Spleen (tissue), 11 donors: ENCODE measurements at regions not wholly inside any gene's neighbourhood (a gene's known extent, or its start where the extent isn't known, plus 50 kb on each side); places are given as distances from the start of the nearest gene placed in this dataset.

ENCODE experiments used
- DNase-seq: peaks from one replicate; pipeline ENCODE4 v3.0.0-alpha.2; 2020
- H3K27ac ChIP-seq, 8 donors: fragments of 200-600 bp; sonication (generic) in 7 of 8; 1 replicate in 4 of 8; 2 replicates in 4 of 8; pipeline versions ENCODE4 v1.5.0 to v1.8.0; 2016 to 2021; ENCODE audit warnings: inconsistent platforms in 4 of 8, mild to moderate bottlenecking in 4 of 8, moderate library complexity in 1 of 8
- H3K27me3 ChIP-seq, 7 donors: fragments of 200-600 bp; sonication (generic) in 6 of 7; replicated peaks in 1 of 7; 1 replicate in 4 of 7; 2 replicates in 3 of 7; pipeline versions ENCODE4 v1.5.0 to v1.8.0; 2016 to 2021; ENCODE audit warnings: inconsistent platforms in 3 of 7, mild to moderate bottlenecking in 1 of 7
- H3K36me3 ChIP-seq, 6 donors: fragments of 200-600 bp; sonication (generic) in 5 of 6; 1 replicate in 4 of 6; 2 replicates in 2 of 6; pipeline versions ENCODE4 v1.5.0 to v1.8.0; 2016 to 2021; ENCODE audit warnings: inconsistent platforms in 2 of 6
- H3K4me1 ChIP-seq, 6 donors: fragments of 200-600 bp; sonication (generic) in 5 of 6; 1 replicate in 3 of 6; 2 replicates in 3 of 6; pipeline versions ENCODE4 v1.5.0 to v1.8.0; 2016 to 2021; ENCODE audit warnings: inconsistent platforms in 3 of 6
- H3K4me3 ChIP-seq, 8 donors: fragments of 200-600 bp; sonication (generic) in 7 of 8; 1 replicate in 4 of 8; 2 replicates in 4 of 8; pipeline versions ENCODE4 v1.5.0 to v1.8.0; 2016 to 2021; ENCODE audit warnings: inconsistent platforms in 4 of 8, mild to moderate bottlenecking in 4 of 8, moderate library complexity in 2 of 8
- H3K9me3 ChIP-seq, 8 donors: fragments of 200-600 bp; sonication (generic) in 7 of 8; 1 replicate in 4 of 8; 2 replicates in 4 of 8; pipeline versions ENCODE4 v1.5.0 to v1.8.0; 2016 to 2021; ENCODE audit warnings: inconsistent platforms in 4 of 8
- POLR2A ChIP-seq, 3 donors: fragments of 450-650 bp; IDR thresholded peaks; one replicate each; pipeline ENCODE4 v1.5.1; 2017; ENCODE audit warnings: antibody characterized with exemption in 3 of 3, mild to moderate bottlenecking in 1 of 3
- POLR2AphosphoS5 ChIP-seq, 3 donors: sonication (generic); formaldehyde crosslinking; IDR thresholded peaks; one replicate each; pipeline ENCODE4 v1.5.1; 2017; ENCODE audit warnings: antibody characterized with exemption in 3 of 3
- WGBS, 5 donors: extraction: QIAGEN DNeasy Blood & Tissue Kit in 3 of 5; methylation state at CpG; one replicate each; pipeline versions ENCODE4 v1.1.5 to v1.1.7; 2013 to 2018; 5-methylcytosine and 5-hydroxymethylcytosine counted together
- intact Hi-C: fragments of 100-400 bp; cut with DNase I; formaldehyde crosslinking; loops from one replicate; pipeline ENCODE4 v1.15.0; 2023; ENCODE audit warnings: low total_unique reads
- TF ChIP-seq, protein P1 (sequence below), 11 experiments: fragments of 200-600 bp in 7 of 11; fragments of 450-650 bp in 4 of 11; sonication (generic) in 4 of 11; IDR thresholded peaks in 8 of 11; conservative IDR thresholded peaks in 3 of 11; 1 replicate in 7 of 11; 2 replicates in 4 of 11; pipeline versions ENCODE4 v1.4.0 to v1.8.0; 2016 to 2021; ENCODE audit warnings: antibody characterized with exemption in 11 of 11, inconsistent platforms in 4 of 11, mild to moderate bottlenecking in 1 of 11
- donor health status: healthy with polysubstance abuse.
- donor health status: DM: no; HTN: no; CAD: no; lungs with moderate emphysema.
- donor health status: DM: no; HTN: no; CAD: no.
- donor health status: Bipolar disorder and iron deficiency.
- donor health status: healthy.
- donor health status: DM: no; HTN: no; CAD: no.
- donor health status: DM: yes; HTN: yes; CAD: no.

DNA sequence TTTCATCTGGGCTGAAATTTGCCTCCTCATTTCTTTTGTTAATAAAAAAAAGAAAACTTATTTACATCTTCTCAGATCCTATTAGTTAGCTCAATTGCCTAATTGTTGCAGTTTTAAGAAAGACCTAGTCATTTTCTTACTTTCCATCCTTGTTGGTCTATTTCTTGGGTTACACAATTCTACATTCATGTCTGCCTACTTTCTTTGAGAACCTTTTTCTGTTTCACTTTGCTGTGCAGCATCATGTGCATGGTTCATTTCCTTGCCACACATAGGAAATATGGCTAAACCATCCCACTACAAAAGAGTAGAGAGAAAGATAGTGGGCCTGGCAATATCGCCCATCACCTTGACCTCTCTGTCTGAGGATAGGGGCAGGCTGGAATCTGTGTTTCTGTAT, 780.7 kb upstream of the FANCL start:
- intact Hi-C loops, result loop anchor here (10.0 kb wide), 1 partner anchor 1563 kb away; no protein-coding TSS in a partner anchor
- Histone ChIP-seq H3K4me3 (no peak overlapping the region), H3K36me3 (no peaks in the 10 kb centered on the region), H3K27ac (no peak overlapping the region), H3K4me1 (peaks cover 0 to 5% (median 0%) of the 10 kb centered on the region in 6 donors), H3K27me3 (peaks cover 0 to 5% (median 0%) of the 10 kb centered on the region in 7 donors), H3K9me3 (no peaks in the 10 kb centered on the region)
- WGBS, 5 donors, result 56 to 97% (median 76%) methylated on average over 1 of the region's 1 CpG
- TF ChIP-seq, protein P1, sequence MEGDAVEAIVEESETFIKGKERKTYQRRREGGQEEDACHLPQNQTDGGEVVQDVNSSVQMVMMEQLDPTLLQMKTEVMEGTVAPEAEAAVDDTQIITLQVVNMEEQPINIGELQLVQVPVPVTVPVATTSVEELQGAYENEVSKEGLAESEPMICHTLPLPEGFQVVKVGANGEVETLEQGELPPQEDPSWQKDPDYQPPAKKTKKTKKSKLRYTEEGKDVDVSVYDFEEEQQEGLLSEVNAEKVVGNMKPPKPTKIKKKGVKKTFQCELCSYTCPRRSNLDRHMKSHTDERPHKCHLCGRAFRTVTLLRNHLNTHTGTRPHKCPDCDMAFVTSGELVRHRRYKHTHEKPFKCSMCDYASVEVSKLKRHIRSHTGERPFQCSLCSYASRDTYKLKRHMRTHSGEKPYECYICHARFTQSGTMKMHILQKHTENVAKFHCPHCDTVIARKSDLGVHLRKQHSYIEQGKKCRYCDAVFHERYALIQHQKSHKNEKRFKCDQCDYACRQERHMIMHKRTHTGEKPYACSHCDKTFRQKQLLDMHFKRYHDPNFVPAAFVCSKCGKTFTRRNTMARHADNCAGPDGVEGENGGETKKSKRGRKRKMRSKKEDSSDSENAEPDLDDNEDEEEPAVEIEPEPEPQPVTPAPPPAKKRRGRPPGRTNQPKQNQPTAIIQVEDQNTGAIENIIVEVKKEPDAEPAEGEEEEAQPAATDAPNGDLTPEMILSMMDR (IDR thresholded peaks at IDR 0.05 in 8 of 11, conservative IDR thresholded peaks at IDR 0.05 in 3 of 11), result no peak
- no peak for TF ChIP-seq POLR2A (IDR thresholded peaks at IDR 0.05)
- TF ChIP-seq POLR2AphosphoS5 (IDR thresholded peaks at IDR 0.05), result no peak
- DNase-seq, result no peak

DNA sequence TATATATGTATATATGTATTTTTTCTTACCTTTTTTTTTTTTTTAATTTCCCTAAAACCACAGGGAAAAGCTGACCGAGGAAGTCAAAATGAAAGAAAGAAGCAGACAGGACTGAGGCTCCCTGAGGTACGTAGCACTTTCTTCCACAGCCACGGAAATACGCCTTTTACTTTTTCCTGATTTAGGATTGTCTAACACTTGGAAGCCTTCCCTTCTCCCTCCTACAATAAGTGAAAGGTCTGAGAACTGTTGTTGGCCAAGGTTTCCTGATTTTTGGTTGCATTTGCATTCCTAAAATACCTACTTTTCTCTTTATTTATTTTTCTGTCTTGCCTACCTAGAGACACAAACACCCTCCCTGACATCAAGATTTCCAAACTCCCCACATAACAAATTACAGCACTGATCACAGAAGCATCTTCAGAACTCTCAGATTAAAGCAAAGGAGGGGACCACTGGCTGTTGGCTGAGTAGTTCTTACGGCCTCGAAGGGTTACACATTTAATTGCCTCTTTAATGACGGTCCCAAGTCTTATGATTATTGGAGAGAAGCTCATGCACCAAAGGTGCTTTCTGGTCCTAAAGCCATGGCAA, 778.5 kb upstream of the FANCL start:
- DNase-seq, result no peak
- Histone ChIP-seq H3K27me3 (no peaks in the 10 kb centered on the region), H3K4me1 (no peaks in the 10 kb centered on the region), H3K27ac (no peak overlapping the region), H3K9me3 (peaks cover 0 to 7% (median 0%) of the 10 kb centered on the region in 8 donors), H3K4me3 (no peak overlapping the region), H3K36me3 (no peaks in the 10 kb centered on the region)
- intact Hi-C loops, result loop anchor here (10.0 kb wide), 1 partner anchor 1565 kb away; no protein-coding TSS in a partner anchor
- 85 to 91% (median 89%) methylated on average over 7 of the region's 7 CpGs for WGBS, 5 donors
- TF ChIP-seq POLR2AphosphoS5 (IDR thresholded peaks at IDR 0.05) (no peak), POLR2A (IDR thresholded peaks at IDR 0.05) (no peak)
- TF ChIP-seq, protein P1 (IDR thresholded peaks at IDR 0.05 in 8 of 11, conservative IDR thresholded peaks at IDR 0.05 in 3 of 11), result no peak

DNA sequence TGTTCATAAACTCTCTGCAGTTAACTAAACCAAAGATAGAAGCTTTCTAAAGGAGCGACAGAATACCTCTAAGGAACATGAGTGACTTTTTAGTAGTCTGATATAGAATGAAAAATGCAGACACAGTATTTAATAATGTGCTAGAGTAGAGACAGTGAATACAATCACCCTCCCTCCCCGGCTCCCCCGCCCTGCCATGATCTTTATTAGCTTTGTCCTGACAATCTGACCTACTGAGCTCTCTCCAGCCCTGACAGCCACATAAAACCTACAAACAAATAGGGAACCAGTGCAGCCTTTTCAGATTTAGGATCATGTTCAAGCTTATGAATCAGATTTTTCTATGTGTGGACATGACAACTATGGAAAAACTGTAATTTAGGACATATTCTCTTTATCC, 777.6 kb upstream of the FANCL start:
- H3K27ac ChIP-seq, result no peak overlapping the region
- no peaks in the 10 kb centered on the region for H3K4me1 ChIP-seq
- H3K9me3 ChIP-seq, result peaks cover 0 to 7% (median 0%) of the 10 kb centered on the region in 8 donors
- no peaks in the 10 kb centered on the region for H3K36me3 ChIP-seq
- DNase-seq, result no peak
- intact Hi-C loops, result no loop called here
- TF ChIP-seq POLR2AphosphoS5 (IDR thresholded peaks at IDR 0.05) (no peak), POLR2A (IDR thresholded peaks at IDR 0.05) (no peak)
- TF ChIP-seq, protein P1 (IDR thresholded peaks at IDR 0.05 in 8 of 11, conservative IDR thresholded peaks at IDR 0.05 in 3 of 11), result no peak
- WGBS, 5 donors, result 85 to 94% (median 89%) methylated on average over 3 of the region's 3 CpGs
- no peak overlapping the region for H3K4me3 ChIP-seq
- no peaks in the 10 kb centered on the region for H3K27me3 ChIP-seq

DNA sequence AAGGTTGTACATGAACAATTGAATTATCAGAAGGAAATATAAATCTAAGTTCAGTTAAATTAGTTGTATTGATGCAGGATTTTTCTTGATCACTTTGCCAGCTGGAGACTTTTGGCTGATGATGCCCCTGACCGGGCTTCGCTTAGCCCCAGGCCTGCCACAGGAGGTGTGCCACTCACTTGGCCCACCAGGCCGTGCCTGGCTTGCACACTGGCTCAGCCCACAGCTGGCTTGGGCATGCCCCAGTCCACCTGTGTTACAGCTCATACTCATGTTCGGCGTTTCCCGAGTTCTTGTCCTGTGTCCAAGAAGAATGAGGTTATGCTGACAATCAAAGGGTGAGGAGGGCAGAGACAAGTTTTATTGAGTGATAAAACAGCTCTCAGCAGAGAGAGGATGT, 773.9 kb upstream of the FANCL start:
- H3K36me3 ChIP-seq, result no peaks in the 10 kb centered on the region
- intact Hi-C loops, result no loop called here
- TF ChIP-seq POLR2A (IDR thresholded peaks at IDR 0.05) (no peak), POLR2AphosphoS5 (IDR thresholded peaks at IDR 0.05) (no peak)
- TF ChIP-seq, protein P1 (IDR thresholded peaks at IDR 0.05 in 8 of 11, conservative IDR thresholded peaks at IDR 0.05 in 3 of 11), result no peak
- no peak overlapping the region for H3K4me3 ChIP-seq
- H3K27ac ChIP-seq, result no peak overlapping the region
- no peaks in the 10 kb centered on the region for H3K4me1 ChIP-seq
- H3K9me3 ChIP-seq, result peaks cover 0 to 7% (median 0%) of the 10 kb centered on the region in 8 donors
- WGBS, 5 donors, result 86 to 93% (median 89%) methylated on average over 6 of the region's 6 CpGs
- no peaks in the 10 kb centered on the region for H3K27me3 ChIP-seq
- no peak for DNase-seq
